HCT116 (cell line): ENCODE measurements at regions not wholly inside any gene's neighbourhood (a gene's known extent, or its start where the extent isn't known, plus 50 kb on each side); places are given as distances from the start of the nearest gene placed in this dataset.

ENCODE experiments used
- ATAC-seq: fragments of 200-7000 bp; cut with Tn5 transposase; 2 replicates; pipeline ENCODE4 v1.9.1; 2020; ENCODE audit warnings: mild to moderate bottlenecking, moderate library complexity
- BruUV-seq: library from RNA; stranded (reverse); fragments of 400-500 nt; replicated peaks from 2 replicates; lab custom pipeline; 2021; lab: Mats Ljungman, UMichigan
- CTCF ChIA-PET: fragments of 300-600 bp; sonication (Branson Sonifier 250); formaldehyde crosslinking; loops from one replicate; lab custom pipeline; 2021; ENCODE audit warnings: antibody characterized with exemption; lab: Charles Lee
- POLR2A ChIA-PET: fragments of 300-600, 350-600 bp; sonication (Branson Sonifier 250); formaldehyde crosslinking; loops from one replicate; lab custom pipeline; 2021; ENCODE audit warnings: antibody characterized with exemption; lab: Charles Lee
- RAD21 ChIA-PET, 2 experiments: fragments of 300-600 bp; sonication (Branson Sonifier 250); formaldehyde crosslinking; loops; one replicate each; lab custom pipeline; 2023; ENCODE audit warnings: low total read pairs in 2 of 2; ENCODE audit not compliant: uncharacterized antibody in 2 of 2, unreplicated experiment in 2 of 2, low non-redundant PET in 1 of 2; lab: Charles Lee
- DNase-seq: peaks from one replicate; pipeline ENCODE4 v3.0.0-alpha.2; 2010; ENCODE audit warnings: low read depth, low spot score
- H2AFZ ChIP-seq: fragments of 200-600 bp; shearing (Covaris generic), sonication (generic); 2 replicates; pipeline ENCODE4 v1.6.1; 2017; ENCODE audit warnings: low read depth, mixed run types, mixed read lengths, antibody characterized with exemption, low read length; ENCODE audit not compliant: poor library complexity, severe bottlenecking
- H3K27ac ChIP-seq: 2 replicates; pipeline ENCODE4 v1.5.1; 2012; ENCODE audit warnings: low read depth, low read length
- H3K27me3 ChIP-seq: fragments of 200-600 bp; sonication (generic); 2 replicates; pipeline ENCODE4 v1.6.1; 2016; ENCODE audit warnings: mixed run types, low read length, mixed read lengths; ENCODE audit not compliant: insufficient read depth
- H3K36me3 ChIP-seq, 2 experiments: fragments of 200-500 bp in 1 of 2; fragments of 200-600 bp in 1 of 2; sonication (Bioruptor generic) in 1 of 2; sonication (generic) in 1 of 2; 2 replicates each; pipeline versions ENCODE4 v1.5.1 to v1.6.1; 2014 to 2016; ENCODE audit warnings: low read length in 2 of 2, inconsistent platforms in 1 of 2, mixed read lengths in 1 of 2, mixed run types in 1 of 2; ENCODE audit not compliant: insufficient read depth in 2 of 2, control insufficient read depth in 1 of 2
- H3K4me1 ChIP-seq, 2 experiments: fragments of 200-600 bp in 1 of 2; sonication (generic) in 1 of 2; 2 replicates each; pipeline versions ENCODE4 v1.5.1 to v1.6.1; 2012 to 2017; ENCODE audit warnings: low read length in 2 of 2, inconsistent platforms in 1 of 2, mild to moderate bottlenecking in 1 of 2, mixed read lengths in 1 of 2, mixed run types in 1 of 2, moderate library complexity in 1 of 2; ENCODE audit not compliant: insufficient read depth in 2 of 2, control insufficient read depth in 1 of 2
- H3K4me2 ChIP-seq: fragments of 200-600 bp; sonication (generic); 2 replicates; pipeline ENCODE4 v1.6.1; 2017; ENCODE audit warnings: mixed run types, low read length, mixed read lengths
- H3K4me3 ChIP-seq, 2 experiments: fragments of 200-600 bp in 1 of 2; sonication (generic) in 1 of 2; replicated peaks in 1 of 2; 2 replicates each; pipeline ENCODE4 v1.5.1; 2011 to 2016; ENCODE audit warnings: low read length in 2 of 2, control low read depth in 1 of 2, low read depth in 1 of 2, mild to moderate bottlenecking in 1 of 2, mixed read lengths in 1 of 2, mixed run types in 1 of 2
- H3K79me2 ChIP-seq: fragments of 200-600 bp; sonication (generic); 2 replicates; pipeline ENCODE4 v1.6.1; 2017; ENCODE audit warnings: mild to moderate bottlenecking, mixed run types, low read length, moderate library complexity, mixed read lengths; ENCODE audit not compliant: insufficient read depth
- H3K9ac ChIP-seq: fragments of 200-600 bp; sonication (generic); 2 replicates; pipeline ENCODE4 v1.6.1; 2016; ENCODE audit warnings: low read length, mixed read lengths
- H3K9me2 ChIP-seq: fragments of 200-600 bp; sonication (generic), shearing (Covaris generic); 2 replicates; pipeline ENCODE4 v1.6.1; 2017; ENCODE audit warnings: mixed run types, mild to moderate bottlenecking, moderate library complexity; ENCODE audit not compliant: insufficient read depth
- H3K9me3 ChIP-seq, 2 experiments: fragments of 200-500 bp in 1 of 2; fragments of 200-600 bp in 1 of 2; sonication (Bioruptor generic) in 1 of 2; sonication (generic) in 1 of 2; 2 replicates each; pipeline ENCODE4 v1.6.1; 2014 to 2017; ENCODE audit warnings: low read length in 2 of 2, mixed read lengths in 2 of 2, inconsistent platforms in 1 of 2, low read depth in 1 of 2, mild to moderate bottlenecking in 1 of 2, mixed run types in 1 of 2, moderate library complexity in 1 of 2; ENCODE audit not compliant: control insufficient read depth in 1 of 2, insufficient read depth in 1 of 2
- H4K20me1 ChIP-seq: fragments of 200-600 bp; sonication (generic), shearing (Covaris generic); 2 replicates; pipeline ENCODE4 v1.6.1; 2017; ENCODE audit warnings: mixed run types, mild to moderate bottlenecking, moderate library complexity; ENCODE audit not compliant: insufficient read depth
- POLR2AphosphoS5 ChIP-seq: IDR thresholded peaks from 2 replicates; pipeline ENCODE4 v1.6.1; 2011; ENCODE audit warnings: mild to moderate bottlenecking, low read depth, low read length, moderate library complexity
- RAD21 ChIP-seq: IDR thresholded peaks from 2 replicates; pipeline ENCODE4 v1.6.1; 2012; ENCODE audit warnings: low read depth, mild to moderate bottlenecking
- SIN3A ChIP-seq: IDR thresholded peaks from 2 replicates; pipeline ENCODE4 v1.6.1; 2012; ENCODE audit warnings: low read depth
- intact Hi-C: fragments of 100-400 bp; cut with micrococcal nuclease; formaldehyde crosslinking; loops from 2 replicates; pipeline ENCODE4 v1.10.0; 2022
- TF ChIP-seq, protein P1 (sequence below), 3 experiments: fragments of 200-600 bp in 1 of 3; sonication (generic) in 1 of 3; IDR thresholded peaks in 2 of 3; conservative IDR thresholded peaks in 1 of 3; 2 replicates each; pipeline ENCODE4 v1.5.1; 2012 to 2017; ENCODE audit warnings: low read depth in 2 of 3, low read length in 2 of 3, antibody characterized with exemption in 1 of 3, borderline replicate concordance in 1 of 3, control low read depth in 1 of 3, mild to moderate bottlenecking in 1 of 3, mixed read lengths in 1 of 3, mixed run types in 1 of 3, moderate library complexity in 1 of 3; ENCODE audit not compliant: insufficient read depth in 1 of 3
- TF ChIP-seq, protein P2 (sequence below): IDR thresholded peaks from 2 replicates; pipeline ENCODE4 v1.6.1; 2012; ENCODE audit warnings: low read depth

DNA sequence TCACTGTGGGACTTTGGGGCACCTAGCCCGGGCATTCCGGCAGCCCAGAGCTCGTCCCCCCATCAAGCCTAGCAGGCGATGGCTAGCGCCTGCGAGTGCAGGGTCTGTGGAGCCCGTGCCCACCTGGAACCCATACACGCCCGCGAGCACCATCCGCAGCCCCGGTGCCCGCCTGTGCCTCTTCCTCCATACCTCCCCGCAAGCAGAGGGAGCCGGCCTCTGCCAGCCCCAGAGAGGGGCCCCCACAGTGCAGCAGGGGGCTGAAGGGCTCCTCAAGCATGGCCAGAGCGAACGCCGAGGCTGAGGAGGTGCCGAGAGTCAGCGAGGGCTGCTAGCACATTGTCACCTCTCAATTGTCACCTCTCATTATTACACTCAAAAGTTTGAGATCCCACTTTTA is 167.8 kb upstream of the EPHA6 start:
- TF ChIP-seq, protein P1, sequence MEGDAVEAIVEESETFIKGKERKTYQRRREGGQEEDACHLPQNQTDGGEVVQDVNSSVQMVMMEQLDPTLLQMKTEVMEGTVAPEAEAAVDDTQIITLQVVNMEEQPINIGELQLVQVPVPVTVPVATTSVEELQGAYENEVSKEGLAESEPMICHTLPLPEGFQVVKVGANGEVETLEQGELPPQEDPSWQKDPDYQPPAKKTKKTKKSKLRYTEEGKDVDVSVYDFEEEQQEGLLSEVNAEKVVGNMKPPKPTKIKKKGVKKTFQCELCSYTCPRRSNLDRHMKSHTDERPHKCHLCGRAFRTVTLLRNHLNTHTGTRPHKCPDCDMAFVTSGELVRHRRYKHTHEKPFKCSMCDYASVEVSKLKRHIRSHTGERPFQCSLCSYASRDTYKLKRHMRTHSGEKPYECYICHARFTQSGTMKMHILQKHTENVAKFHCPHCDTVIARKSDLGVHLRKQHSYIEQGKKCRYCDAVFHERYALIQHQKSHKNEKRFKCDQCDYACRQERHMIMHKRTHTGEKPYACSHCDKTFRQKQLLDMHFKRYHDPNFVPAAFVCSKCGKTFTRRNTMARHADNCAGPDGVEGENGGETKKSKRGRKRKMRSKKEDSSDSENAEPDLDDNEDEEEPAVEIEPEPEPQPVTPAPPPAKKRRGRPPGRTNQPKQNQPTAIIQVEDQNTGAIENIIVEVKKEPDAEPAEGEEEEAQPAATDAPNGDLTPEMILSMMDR (IDR thresholded peaks at IDR 0.05 in 2 of 3, conservative IDR thresholded peaks at IDR 0.05 in 1 of 3; ENCODE audit: borderline replicate concordance in 1 of 3, insufficient read depth in 1 of 3, low read depth in 2 of 3, low read length in 2 of 3), result no peak
- no peak for TF ChIP-seq RAD21
- no peak for TF ChIP-seq POLR2AphosphoS5
- TF ChIP-seq SIN3A, result no peak
- TF ChIP-seq, protein P2, sequence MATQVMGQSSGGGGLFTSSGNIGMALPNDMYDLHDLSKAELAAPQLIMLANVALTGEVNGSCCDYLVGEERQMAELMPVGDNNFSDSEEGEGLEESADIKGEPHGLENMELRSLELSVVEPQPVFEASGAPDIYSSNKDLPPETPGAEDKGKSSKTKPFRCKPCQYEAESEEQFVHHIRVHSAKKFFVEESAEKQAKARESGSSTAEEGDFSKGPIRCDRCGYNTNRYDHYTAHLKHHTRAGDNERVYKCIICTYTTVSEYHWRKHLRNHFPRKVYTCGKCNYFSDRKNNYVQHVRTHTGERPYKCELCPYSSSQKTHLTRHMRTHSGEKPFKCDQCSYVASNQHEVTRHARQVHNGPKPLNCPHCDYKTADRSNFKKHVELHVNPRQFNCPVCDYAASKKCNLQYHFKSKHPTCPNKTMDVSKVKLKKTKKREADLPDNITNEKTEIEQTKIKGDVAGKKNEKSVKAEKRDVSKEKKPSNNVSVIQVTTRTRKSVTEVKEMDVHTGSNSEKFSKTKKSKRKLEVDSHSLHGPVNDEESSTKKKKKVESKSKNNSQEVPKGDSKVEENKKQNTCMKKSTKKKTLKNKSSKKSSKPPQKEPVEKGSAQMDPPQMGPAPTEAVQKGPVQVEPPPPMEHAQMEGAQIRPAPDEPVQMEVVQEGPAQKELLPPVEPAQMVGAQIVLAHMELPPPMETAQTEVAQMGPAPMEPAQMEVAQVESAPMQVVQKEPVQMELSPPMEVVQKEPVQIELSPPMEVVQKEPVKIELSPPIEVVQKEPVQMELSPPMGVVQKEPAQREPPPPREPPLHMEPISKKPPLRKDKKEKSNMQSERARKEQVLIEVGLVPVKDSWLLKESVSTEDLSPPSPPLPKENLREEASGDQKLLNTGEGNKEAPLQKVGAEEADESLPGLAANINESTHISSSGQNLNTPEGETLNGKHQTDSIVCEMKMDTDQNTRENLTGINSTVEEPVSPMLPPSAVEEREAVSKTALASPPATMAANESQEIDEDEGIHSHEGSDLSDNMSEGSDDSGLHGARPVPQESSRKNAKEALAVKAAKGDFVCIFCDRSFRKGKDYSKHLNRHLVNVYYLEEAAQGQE, result no peak
- intact Hi-C loops, result no loop called here
- no peaks in the 10 kb centered on the region for H3K4me1 ChIP-seq
- RAD21 ChIA-PET, result no interaction called here
- H3K9me2 ChIP-seq, result no peaks in the 10 kb centered on the region
- H2AFZ ChIP-seq, result no peak overlapping the region
- H3K36me3 ChIP-seq, result no peaks in the 10 kb centered on the region
- POLR2A ChIA-PET, result no interaction called here
- H4K20me1 ChIP-seq, result no peaks in the 10 kb centered on the region
- no peak overlapping the region for H3K4me3 ChIP-seq
- no peak overlapping the region for H3K27ac ChIP-seq
- no peak for DNase-seq
- ATAC-seq, result no peak
- H3K79me2 ChIP-seq, result no peaks in the 10 kb centered on the region
- H3K9ac ChIP-seq, result no peak overlapping the region
- CTCF ChIA-PET, result no interaction called here
- H3K9me3 ChIP-seq, result peaks cover 0 to 12% of the 10 kb centered on the region in 2 experiments; a peak in 3 of 4 replicates
- H3K4me2 ChIP-seq, result no peak overlapping the region
- H3K27me3 ChIP-seq, result no peaks in the 10 kb centered on the region
- no TSS peak for BruUV-seq
